K562 (cell line): ENCODE measurements at regions not wholly inside any gene's neighbourhood (a gene's known extent, or its start where the extent isn't known, plus 50 kb on each side); places are given as distances from the start of the nearest gene placed in this dataset.

Source experiments
- ATAC-seq: fragments of 200-7000 bp; cut with Tn5 transposase; 3 replicates; pipeline ENCODE4 v1.9.1; 2020; ENCODE audit warnings: moderate library complexity
- BruUV-seq: library from RNA; stranded (reverse); fragments of 400-500 nt; replicated peaks from 2 replicates; lab custom pipeline; 2021; lab: Mats Ljungman, UMichigan
- CTCF ChIA-PET: fragments of 300-600 bp; formaldehyde crosslinking; extraction: SDS; loops from one replicate; lab custom pipeline; 2021; ENCODE audit warnings: low intra/inter-chr PET ratio; lab: Yijun Ruan, JAX
- POLR2A ChIA-PET: fragments of 300-600, 350-650 bp; sonication (Branson Sonifier 250); formaldehyde crosslinking; extraction: SDS; loops from one replicate; lab custom pipeline; 2021; ENCODE audit warnings: antibody characterized with exemption, inconsistent platforms; lab: Yijun Ruan, JAX
- DNase-seq, 4 experiments: peaks; one replicate each; pipeline versions ENCODE4 v3.0.0 to v3.0.0-alpha.2; 2011 to 2018; ENCODE audit warnings: low spot score in 3 of 4, mixed read lengths in 3 of 4; ENCODE audit errors: extremely low read depth in 1 of 4
- FAIRE-seq: peaks from 2 replicates; lab custom pipeline; 2011; peaks lifted over from hg19 to GRCh38; lab: Jason Lieb, UNC
- H2AFZ ChIP-seq: 2 replicates; pipeline ENCODE4 v1.6.0; 2011; ENCODE audit warnings: low read depth, low read length, control low read depth, inconsistent platforms
- H3K27ac ChIP-seq: fragments of 200-600 bp; 3 replicates; pipeline ENCODE4 v1.8.0; 2011; ENCODE audit warnings: low read depth, mild to moderate bottlenecking, control low read depth, inconsistent platforms, low read length, moderate library complexity, mixed read lengths; ENCODE audit errors: extremely low read depth
- H3K27me3 ChIP-seq, 2 experiments: fragments of 300-600 bp in 1 of 2; 2 replicates in 1 of 2; 3 replicates in 1 of 2; pipeline versions ENCODE4 v1.6.0 to v1.8.0; 2011; ENCODE audit warnings: inconsistent platforms in 2 of 2, low read length in 2 of 2, mild to moderate bottlenecking in 1 of 2, mixed read lengths in 1 of 2, moderate library complexity in 1 of 2; ENCODE audit not compliant: control insufficient read depth in 2 of 2, insufficient read depth in 2 of 2
- H3K36me3 ChIP-seq: fragments of 300-600 bp; 3 replicates; pipeline ENCODE4 v1.8.0; 2011; ENCODE audit warnings: mild to moderate bottlenecking, low read length, inconsistent platforms; ENCODE audit not compliant: control insufficient read depth, insufficient read depth
- H3K4me1 ChIP-seq, 2 experiments: fragments of 200-600 bp in 1 of 2; replicated peaks in 1 of 2; 2 replicates in 1 of 2; 3 replicates in 1 of 2; pipeline versions ENCODE4 v1.5.1 to v1.8.0; 2011; ENCODE audit warnings: inconsistent platforms in 2 of 2, low read length in 2 of 2, mild to moderate bottlenecking in 1 of 2, mixed read lengths in 1 of 2, moderate library complexity in 1 of 2; ENCODE audit not compliant: control insufficient read depth in 2 of 2, insufficient read depth in 2 of 2
- H3K4me2 ChIP-seq: 2 replicates; pipeline ENCODE4 v1.6.1; 2011; ENCODE audit warnings: low read length, control low read depth, inconsistent platforms, mixed read lengths; ENCODE audit not compliant: insufficient read depth
- H3K4me3 ChIP-seq: fragments of 200-600 bp; sonication (generic), shearing (Covaris generic); 2 replicates; pipeline ENCODE4 v1.5.1; 2016; ENCODE audit warnings: control low read depth, inconsistent platforms
- H3K79me2 ChIP-seq: fragments of 200-600 bp; 3 replicates; pipeline ENCODE4 v1.8.0; 2011; ENCODE audit warnings: low read length, inconsistent platforms; ENCODE audit not compliant: control insufficient read depth, insufficient read depth
- H3K9ac ChIP-seq, 2 experiments: 2 replicates each; pipeline versions ENCODE4 v1.6.0 to v1.6.1; 2011; ENCODE audit warnings: low read depth in 2 of 2, low read length in 2 of 2, control low read depth in 1 of 2, inconsistent platforms in 1 of 2, mild to moderate bottlenecking in 1 of 2, mixed read lengths in 1 of 2; ENCODE audit not compliant: insufficient read depth in 1 of 2
- H3K9me1 ChIP-seq: one replicate; pipeline ENCODE4 v1.6.0; 2011; ENCODE audit warnings: inconsistent platforms, mild to moderate bottlenecking, low read length, moderate library complexity; ENCODE audit not compliant: control insufficient read depth, insufficient read depth
- H3K9me3 ChIP-seq: replicated peaks from 2 replicates; pipeline ENCODE4 v1.5.1; 2011; ENCODE audit warnings: low read depth, low read length, inconsistent platforms; ENCODE audit not compliant: control insufficient read depth, insufficient read depth
- H4K20me1 ChIP-seq: replicated peaks from 2 replicates; pipeline ENCODE4 v1.6.1; 2011; ENCODE audit warnings: low read length, inconsistent platforms, mixed read lengths; ENCODE audit not compliant: control insufficient read depth, insufficient read depth
- CEBPG ChIP-seq, 3 experiments: fragments of 200-800 bp in 1 of 3; sonication (Bioruptor generic) in 1 of 3; sonication (generic) in 1 of 3; formaldehyde crosslinking in 1 of 3; IDR thresholded peaks in 2 of 3; conservative IDR thresholded peaks in 1 of 3; 2 replicates each; pipeline versions ENCODE4 v1.6.1 to v1.8.0; 2016 to 2022; ENCODE audit warnings: missing compliant biosample characterization in 2 of 3, missing genetic modification characterization in 2 of 3, mild to moderate bottlenecking in 1 of 3, missing genetic modification reagents in 1 of 3
- E2F3 ChIP-seq: fragments of 250-450 bp; sonication (Bioruptor Pico); IDR thresholded peaks from 2 replicates; pipeline ENCODE4 v1.4.0; 2020; ENCODE audit warnings: mild to moderate bottlenecking
- WGBS: fragments of 100-300 bp; shearing (Covaris generic); methylation state at CpG from one replicate; pipeline ENCODE4 v1.1.6; 2016; ENCODE audit warnings: low coverage, mixed read lengths; ENCODE audit not compliant: insufficient coverage; ENCODE audit errors: missing lambda C conversion rate; 5-methylcytosine and 5-hydroxymethylcytosine counted together
- in situ Hi-C: fragments of 300-500 bp; cut with MboI; formaldehyde crosslinking; loops from 4 replicates; pipeline ENCODE4 v1.15.0; 2018; ENCODE audit warnings: inconsistent platforms, mixed read lengths
- intact Hi-C: fragments of 100-400 bp; cut with micrococcal nuclease; formaldehyde crosslinking; loops from 2 replicates; pipeline ENCODE4 v1.14.2; 2022
- TF ChIP-seq, protein P1 (sequence below): sonication (generic); formaldehyde crosslinking; IDR thresholded peaks from 2 replicates; pipeline ENCODE4 v1.8.1; 2023; ENCODE audit warnings: mild to moderate bottlenecking, missing genetic modification reagents
- TF ChIP-seq, protein P2 (sequence below), 2 experiments: fragments of 200-800 bp in 1 of 2; sonication (Bioruptor generic) in 1 of 2; sonication (generic) in 1 of 2; formaldehyde crosslinking in 1 of 2; IDR thresholded peaks in 1 of 2; conservative IDR thresholded peaks in 1 of 2; 2 replicates each; pipeline versions ENCODE4 v1.5.0 to v1.6.1; 2016 to 2020; ENCODE audit warnings: missing compliant biosample characterization in 1 of 2, missing genetic modification characterization in 1 of 2, missing genetic modification reagents in 1 of 2

DNA sequence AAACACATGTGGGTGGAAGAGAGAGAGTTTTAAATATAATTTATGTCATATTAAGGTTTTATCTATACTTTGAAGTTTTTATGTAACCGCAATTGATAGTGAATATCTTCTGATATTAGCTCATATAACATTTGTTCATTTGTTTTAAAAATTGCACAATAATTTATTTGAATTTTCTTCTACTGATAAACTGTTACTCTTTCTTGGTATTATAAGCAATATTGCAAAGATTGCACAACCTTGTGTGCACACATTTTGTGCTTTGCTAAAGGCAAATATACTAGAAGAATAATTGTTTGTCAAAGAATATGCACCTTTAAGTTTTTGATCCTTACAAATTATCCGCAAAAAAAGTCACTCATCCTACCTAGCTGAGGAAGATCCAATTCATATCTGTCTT, 275.7 kb downstream of the TLR4 start:
- POLR2A ChIA-PET: no interaction called here
- Histone ChIP-seq H3K27me3 (no peaks in the 10 kb centered on the region), H3K36me3 (no peaks in the 10 kb centered on the region), H3K4me3 (no peak overlapping the region), H2AFZ (no peak overlapping the region), H3K27ac (no peak overlapping the region), H3K4me2 (no peak overlapping the region), H3K9me3 (no peaks in the 10 kb centered on the region), H3K9ac (no peak overlapping the region), H3K9me1 (no peaks in the 10 kb centered on the region), H4K20me1 (no peaks in the 10 kb centered on the region)
- FAIRE-seq: no peak
- ATAC-seq: no peak
- CTCF ChIA-PET: no interaction called here
- intact Hi-C loops: no loop called here
- in situ Hi-C loops: no loop called here
- WGBS: 0% methylated on average over 2 of the region's 2 CpGs
- no peak for DNase-seq
- TF ChIP-seq E2F3 (CRISPR knock-in tag) (no peak), CEBPG (CRISPR knock-in tag; IDR thresholded peaks at IDR 0.05) (no peak), CEBPG (tag; conservative IDR thresholded peaks at IDR 0.05 in 1 of 2, IDR thresholded peaks at IDR 0.05 in 1 of 2) (peak in 1 of 2 experiments; percentile 75; a peak in 2 of 4 replicates)
- TF ChIP-seq, all 486 proteins: peak for 1
- H3K79me2 ChIP-seq: no peaks in the 10 kb centered on the region
- H3K4me1 ChIP-seq: no peaks in the 10 kb centered on the region
- no TSS peak for BruUV-seq

DNA sequence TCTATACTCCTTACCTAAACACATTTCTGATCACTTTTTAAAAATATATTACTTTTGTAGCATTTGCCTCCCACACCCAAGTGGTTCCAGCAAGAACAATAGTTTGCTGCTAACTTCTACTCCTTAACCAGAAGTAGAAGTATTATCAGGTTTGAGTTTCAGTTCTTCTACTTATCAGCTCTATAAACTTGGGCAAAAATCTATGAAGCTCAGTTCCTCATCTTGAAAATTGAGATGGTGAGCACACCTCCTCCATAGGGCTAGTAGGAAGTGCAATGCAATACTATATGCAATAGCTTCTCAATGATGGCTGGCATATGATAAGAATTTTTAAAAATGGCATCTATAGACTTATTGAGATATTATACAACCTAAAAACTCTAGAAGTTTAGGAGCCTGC, 283.7 kb downstream of the TLR4 start:
- Histone ChIP-seq H3K4me1 (no peaks in the 10 kb centered on the region), H3K36me3 (no peaks in the 10 kb centered on the region), H4K20me1 (no peaks in the 10 kb centered on the region), H3K79me2 (no peaks in the 10 kb centered on the region), H3K9me1 (no peaks in the 10 kb centered on the region), H3K9me3 (no peaks in the 10 kb centered on the region), H3K4me3 (no peak overlapping the region), H3K9ac (no peak overlapping the region), H3K27me3 (no peaks in the 10 kb centered on the region), H2AFZ (no peak overlapping the region), H3K27ac (no peak overlapping the region), H3K4me2 (no peak overlapping the region)
- no peak for DNase-seq
- no peak for FAIRE-seq
- intact Hi-C loops (no loop called here), in situ Hi-C loops (no loop called here)
- ATAC-seq: no peak
- TF ChIP-seq, protein P1, sequence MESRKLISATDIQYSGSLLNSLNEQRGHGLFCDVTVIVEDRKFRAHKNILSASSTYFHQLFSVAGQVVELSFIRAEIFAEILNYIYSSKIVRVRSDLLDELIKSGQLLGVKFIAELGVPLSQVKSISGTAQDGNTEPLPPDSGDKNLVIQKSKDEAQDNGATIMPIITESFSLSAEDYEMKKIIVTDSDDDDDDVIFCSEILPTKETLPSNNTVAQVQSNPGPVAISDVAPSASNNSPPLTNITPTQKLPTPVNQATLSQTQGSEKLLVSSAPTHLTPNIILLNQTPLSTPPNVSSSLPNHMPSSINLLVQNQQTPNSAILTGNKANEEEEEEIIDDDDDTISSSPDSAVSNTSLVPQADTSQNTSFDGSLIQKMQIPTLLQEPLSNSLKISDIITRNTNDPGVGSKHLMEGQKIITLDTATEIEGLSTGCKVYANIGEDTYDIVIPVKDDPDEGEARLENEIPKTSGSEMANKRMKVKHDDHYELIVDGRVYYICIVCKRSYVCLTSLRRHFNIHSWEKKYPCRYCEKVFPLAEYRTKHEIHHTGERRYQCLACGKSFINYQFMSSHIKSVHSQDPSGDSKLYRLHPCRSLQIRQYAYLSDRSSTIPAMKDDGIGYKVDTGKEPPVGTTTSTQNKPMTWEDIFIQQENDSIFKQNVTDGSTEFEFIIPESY: no peak
- TF ChIP-seq, protein P2, sequence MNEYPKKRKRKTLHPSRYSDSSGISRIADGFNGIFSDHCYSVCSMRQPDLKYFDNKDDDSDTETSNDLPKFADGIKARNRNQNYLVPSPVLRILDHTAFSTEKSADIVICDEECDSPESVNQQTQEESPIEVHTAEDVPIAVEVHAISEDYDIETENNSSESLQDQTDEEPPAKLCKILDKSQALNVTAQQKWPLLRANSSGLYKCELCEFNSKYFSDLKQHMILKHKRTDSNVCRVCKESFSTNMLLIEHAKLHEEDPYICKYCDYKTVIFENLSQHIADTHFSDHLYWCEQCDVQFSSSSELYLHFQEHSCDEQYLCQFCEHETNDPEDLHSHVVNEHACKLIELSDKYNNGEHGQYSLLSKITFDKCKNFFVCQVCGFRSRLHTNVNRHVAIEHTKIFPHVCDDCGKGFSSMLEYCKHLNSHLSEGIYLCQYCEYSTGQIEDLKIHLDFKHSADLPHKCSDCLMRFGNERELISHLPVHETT (CRISPR knock-in tag; conservative IDR thresholded peaks at IDR 0.05 in 1 of 2, IDR thresholded peaks at IDR 0.05 in 1 of 2): no peak
- ChIA-PET CTCF (no interaction called here), POLR2A (no interaction called here)
- BruUV-seq: no TSS peak
